ENCODE measurements at regions not wholly inside any gene's neighbourhood (a gene's known extent, or its start where the extent isn't known, plus 50 kb on each side); places are given as distances from the start of the nearest gene placed in this dataset.

DNA sequence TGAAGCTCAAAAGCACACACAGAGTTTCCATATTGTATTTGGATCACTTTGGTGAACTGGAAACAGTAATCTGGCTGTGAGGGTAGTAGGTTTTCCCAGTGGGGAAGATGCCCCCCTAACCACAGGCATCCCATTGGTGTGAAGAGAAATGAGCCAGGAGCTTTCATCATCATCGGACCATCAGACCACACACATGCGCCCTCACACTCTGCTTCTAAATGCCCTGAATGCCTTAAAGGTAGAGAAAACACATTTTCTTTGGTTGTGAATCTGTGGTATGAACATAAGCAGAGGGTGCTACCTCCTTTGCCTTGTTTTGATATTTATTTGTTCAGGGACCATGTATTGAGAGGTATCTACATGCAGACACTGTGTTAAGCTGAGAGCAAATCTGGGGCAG, 79.0 kb upstream of the DNAH14 start:
- DNase-seq = no peak

DNA sequence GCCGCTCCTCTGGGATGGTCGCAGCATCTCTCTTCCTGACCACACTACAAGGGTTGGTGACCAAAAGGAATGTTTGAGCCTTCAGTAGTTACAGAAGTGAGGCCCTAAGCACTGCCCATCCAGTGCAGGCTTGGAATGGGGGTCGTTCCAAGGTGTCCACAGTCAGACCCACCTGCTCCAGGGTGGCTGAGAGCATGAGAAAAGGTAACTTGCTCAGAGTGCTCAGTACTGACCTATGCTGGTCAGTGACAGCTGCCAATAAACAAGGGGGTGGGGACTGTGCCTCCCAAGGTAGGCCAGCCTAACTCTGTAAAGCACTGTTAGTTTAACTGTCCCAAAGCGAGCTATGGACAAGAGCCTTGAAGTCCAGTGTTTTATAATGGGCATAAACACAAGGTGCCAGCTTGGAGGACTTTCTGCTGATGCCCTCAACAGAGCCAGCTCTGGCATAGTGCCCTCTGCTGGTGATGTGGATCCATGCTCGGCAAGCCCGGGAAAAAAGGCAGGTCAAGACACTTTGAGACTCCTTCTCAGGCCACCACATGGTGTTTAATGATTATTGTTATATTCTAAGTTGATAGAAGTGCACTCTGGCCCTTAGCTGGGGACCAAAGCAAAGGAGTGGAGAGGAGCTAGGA, 78.1 kb upstream of the DNAH14 start:
- DNase-seq = peak; percentile 22

DNA sequence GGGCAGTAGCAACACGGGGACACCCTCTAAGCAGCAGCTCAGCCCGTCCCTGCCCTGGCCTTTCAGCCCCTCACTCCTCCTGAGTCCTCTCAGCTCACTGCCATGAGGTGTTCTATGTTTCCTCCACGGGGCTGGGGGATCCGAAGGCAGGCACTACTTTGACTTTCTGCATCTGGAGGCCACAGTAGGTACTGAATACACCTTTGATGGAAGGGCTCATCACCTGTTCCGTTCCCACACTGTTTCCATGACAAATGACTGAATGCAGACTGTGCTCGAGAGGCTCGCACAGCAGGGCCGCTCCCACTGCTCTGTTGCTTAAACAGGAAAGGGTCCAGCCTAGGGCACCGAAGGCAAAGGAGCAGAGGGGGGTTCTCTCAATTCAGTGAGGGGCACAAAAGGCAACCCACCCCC, 77.6 kb upstream of the DNAH14 start:
- DNase-seq = no peak

DNA sequence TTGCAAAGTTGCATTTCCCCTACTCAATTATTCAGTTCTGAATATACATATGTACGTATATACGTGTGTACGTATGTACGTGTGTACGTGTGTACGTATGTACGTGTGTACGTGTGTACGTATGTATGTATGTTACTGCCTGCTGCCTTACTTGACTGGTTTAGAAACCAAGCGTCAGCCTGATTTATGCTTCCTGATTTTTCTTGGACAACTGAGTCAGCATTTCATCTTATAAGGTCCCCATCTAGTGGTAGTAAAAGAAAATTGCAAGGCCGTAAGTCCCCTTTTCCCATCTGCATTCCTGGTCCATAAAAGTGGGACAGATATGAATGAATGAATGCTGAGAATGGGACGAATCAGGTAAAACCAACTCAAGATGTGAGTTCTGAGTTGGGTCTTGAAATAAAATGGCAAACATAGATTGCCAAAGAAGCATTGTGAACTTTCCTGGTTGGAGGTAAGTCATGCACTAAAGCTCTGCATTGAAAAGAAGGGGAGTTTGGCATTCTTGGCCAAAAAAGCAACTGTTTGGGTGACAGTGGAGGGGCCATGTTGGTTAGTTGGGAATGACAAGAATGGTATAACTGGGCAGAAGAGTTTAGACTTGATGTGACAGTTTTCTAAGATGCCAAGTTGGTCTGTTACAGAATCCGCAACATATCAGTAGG, 76.4 kb upstream of the DNAH14 start:
- DNase-seq = no peak

DNA sequence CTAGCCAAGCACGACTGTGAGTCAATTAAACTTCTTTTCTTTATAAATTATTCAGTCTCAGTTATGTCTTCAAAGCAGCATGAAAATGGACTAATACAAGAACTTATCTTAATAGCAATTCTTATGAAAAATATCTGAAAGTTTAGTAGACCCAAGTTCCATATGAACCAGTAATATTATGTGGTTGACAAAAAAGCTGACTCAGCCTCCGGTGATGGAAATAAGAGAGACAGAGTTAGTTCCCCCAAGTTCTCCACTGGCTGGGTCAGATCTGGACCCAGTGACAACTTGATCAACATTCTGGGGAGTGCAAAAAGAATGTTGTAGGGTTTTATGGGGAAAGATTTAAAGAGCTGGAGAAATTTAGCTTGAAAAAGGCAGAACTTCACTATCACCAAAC, 72.5 kb upstream of the DNAH14 start:
- no peak for DNase-seq

- DNase-seq = no peak
These were observed 69.8 kb upstream of the DNAH14 start for GRCh38 chr1:224859651-224860050.

DNA sequence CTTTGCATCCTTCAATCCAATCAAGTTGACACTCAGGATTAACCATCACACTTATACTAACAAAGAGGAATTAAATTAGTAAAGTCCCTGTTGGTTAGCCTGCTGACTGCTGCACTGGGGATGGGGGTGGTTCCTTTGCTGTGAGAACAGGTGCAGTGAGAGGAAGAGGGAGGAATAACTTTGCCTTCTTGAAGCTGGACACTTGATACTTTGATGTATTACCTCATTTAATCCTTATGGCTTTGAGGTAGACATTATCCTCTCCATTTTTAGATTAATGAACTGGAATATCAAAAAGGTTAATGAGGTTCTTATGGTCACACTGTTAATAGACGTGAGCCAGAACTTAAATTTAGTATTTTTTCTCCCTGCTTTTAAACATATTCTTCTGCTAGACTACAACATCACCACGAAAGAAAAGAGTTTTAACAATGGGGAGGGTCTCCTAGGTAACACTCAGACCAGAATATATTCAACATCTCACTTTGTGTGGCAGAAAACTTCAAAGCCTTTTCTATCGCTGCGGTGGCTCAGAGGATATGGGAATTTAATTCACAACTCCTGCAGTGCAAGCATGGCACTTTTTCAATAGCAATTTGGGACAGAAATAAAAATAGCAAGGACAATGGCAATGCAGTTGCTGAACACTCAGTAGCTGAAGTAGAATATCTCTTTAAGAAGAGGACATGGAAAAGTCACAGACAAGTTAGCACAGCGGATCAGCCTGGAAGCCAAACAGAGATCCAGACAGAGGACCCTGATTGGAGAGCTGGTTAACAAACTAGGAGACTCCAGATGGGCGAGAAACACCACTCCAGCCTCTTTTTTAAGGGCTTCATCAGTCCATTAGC, 68.8 kb upstream of the DNAH14 start:
- DNase-seq = no peak

DNA sequence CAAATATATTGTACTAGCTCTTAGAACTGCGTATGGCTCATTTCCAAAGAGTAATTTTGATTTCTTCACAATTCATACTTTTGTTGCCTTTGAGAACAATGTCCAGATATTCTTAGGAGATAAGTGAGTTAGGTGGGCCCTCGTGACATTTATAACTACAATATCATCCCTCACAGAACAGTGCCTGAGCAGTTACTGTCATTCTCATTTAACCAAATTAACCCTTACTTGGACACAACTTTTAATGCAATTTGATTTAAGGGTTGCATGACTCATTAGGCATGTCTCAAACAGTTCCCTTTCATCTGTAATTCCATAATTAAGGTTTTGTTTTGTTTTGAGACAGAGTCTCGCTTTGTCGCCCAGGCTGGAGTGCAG, 68.1 kb upstream of the DNAH14 start:
- no peak for DNase-seq

DNA sequence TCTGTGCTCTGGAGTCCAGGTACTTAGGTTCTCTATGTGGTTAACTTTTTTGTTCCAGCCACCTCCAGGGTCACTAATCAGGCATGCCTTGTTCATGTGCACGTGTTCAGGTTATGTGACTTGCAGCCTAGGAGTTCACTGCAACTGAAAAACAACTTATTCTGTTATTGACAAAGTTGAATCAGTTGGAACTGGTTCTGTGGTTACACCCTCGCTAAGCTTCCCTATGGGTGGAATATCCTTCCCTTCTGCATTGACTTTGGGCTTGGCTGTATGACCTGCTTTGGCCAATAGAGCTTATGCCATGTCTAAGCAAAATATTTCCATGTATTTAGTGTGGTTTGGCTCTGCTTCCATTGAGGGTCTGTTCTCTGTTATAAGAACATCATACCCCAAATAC, 66.0 kb upstream of the DNAH14 start:
- no peak for DNase-seq

GRCh38 chr1:224864006-224864405, 65.5 kb upstream of the DNAH14 start:
- DNase-seq = no peak

- no peak for DNase-seq
These were observed 64.0 kb upstream of the DNAH14 start for GRCh38 chr1:224865510-224865909.

GRCh38 chr1:224866940-224867339, 62.5 kb upstream of the DNAH14 start:
- DNase-seq = no peak

DNA sequence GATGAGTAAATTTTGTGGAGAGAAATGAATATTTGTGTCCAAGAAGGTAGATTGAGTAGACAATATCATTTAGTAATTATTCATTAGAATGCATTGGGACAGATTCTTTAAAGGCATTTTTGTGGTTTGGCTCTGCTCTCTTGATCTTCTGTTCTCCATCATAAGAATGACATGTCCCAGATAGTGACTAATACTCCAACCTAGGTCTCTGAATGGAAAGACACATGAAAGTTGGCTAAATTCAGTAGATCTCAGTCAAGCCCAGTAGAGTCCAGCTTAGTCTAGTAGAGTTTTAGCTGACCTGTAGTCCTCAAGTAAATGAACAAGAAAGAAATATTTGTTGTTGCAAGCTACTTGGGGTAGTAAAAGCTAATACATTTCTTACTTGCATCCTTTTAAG, 61.8 kb upstream of the DNAH14 start:
- DNase-seq = no peak

DNA sequence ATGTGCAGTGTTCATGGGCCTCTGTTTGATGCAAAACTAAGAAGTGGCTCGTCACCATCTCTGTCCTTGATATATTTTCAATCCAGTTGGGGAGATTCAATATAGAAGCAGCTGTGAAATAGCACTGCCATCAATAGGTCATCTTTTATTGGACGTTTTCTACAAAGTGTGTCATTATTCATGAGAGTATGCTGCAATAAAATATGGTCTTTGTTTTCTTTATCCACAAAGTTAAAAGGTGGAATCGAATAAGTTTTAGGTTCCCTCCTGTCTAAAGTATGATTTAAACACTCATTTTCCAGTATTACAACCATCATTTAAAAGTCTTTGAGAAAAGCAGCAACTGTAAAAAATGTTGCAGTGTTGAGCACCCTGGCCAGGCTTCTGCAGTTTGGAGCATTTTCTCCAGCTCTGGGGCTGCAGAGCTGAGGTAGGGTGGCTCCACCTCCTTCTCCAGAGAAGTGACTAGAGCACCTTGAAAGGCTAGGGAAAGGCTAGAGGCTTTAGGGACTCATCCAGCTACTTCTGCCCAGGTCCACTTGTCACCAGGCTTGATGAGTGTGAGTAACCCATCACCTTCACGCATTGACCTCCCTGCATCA, 56.5 kb upstream of the DNAH14 start:
- DNase-seq = no peak

DNA sequence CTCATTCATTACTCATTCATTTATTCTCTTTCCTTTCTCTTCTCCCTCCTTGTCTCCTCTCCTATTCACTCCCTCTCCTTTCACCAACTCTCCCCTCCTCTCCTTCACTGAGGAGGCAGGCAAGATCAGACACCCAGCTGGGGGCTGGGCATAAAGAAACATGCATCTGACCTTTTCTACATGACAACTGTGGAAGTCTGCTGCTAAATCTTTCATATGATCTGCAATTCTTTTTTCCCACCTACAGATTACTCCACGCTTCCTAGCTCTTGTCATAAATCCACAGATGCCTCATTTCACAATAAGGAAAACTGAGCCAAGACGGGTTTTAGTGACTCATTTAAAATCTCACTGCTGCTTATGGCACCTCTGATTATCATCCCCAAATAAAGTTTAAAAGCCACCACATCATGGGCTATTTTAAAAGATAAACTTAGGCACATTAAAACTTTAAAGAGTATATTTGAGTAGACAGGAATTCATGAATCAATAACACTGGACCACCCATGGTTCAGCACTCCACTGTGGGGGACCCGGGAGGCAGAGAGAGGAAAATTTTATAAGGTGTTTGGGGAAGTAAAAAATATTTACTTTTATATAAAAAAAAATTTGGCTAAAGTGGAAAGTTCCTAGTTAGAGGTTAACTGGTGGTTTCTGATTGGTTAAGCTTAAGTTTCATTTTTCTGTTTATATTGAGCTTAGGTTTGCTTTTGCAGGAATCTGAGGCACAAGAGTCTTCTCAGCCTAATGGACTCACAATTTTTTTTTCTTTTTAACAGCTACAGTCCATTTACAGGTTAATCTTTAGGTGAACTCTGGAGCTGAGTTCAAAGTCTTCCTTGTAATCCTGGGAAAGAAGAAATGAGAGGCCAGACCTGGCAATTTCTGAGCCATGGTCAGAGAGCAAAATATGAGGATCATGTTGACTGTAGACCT, 55.8 kb upstream of the DNAH14 start:
- no peak for DNase-seq

DNA sequence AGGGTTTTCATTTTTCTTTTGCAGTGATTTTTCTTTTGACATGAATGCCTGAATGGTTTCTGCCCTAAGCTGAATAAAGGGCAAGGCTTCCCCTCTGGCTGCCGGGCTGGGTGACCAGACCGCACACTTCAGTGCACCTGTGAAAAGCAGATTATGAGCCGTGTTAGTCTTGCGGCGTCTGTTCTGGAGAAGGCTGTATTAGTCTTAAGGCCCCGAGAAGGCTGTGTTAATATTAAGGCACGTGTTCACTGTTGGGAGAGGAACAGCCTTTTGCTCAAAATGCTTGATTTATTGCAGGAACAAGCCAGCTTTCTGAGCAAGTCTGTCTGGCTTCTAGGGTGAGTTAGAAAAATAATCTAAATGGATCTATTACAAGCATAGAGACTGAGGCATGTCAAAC, 54.7 kb upstream of the DNAH14 start:
- no peak for DNase-seq

DNA sequence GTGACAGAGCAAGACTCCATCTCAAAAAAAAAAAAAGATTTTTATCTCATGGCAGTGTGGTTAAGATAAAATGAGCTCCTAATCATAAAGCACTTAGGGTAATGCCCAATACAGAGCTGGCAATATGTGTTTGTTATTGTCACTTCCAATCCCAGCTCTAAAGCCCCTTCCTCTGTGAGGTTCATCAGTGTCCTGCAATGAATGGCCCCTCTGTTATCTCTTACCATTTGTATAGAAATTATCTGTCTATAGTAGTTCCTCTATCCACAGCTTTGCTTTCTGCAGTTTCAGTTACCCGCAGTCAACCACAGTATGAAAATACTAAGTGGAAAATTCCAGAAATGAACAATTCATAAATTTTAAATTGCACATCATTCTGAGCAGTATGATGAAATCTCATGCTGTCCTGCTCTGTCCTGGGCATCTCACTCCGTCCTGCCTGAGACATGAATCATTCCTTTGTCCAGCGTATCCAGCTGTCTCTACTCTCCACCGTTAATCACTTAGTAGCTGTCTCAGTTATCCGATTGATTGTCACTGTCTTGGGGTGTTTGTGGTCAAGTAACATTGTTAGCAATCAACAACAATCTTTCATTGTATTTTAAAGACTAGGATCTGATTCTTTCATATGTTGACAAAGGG, 50.2 kb upstream of the DNAH14 start:
- no peak for DNase-seq

Data from activated CD4-positive, alpha-beta T cell treated with anti-CD3 and anti-CD28 coated beads for 1 hour (primary cell).